Naive thymus-derived CD4-positive, alpha-beta T cell (primary cell): ENCODE measurements at regions not wholly inside any gene's neighbourhood (a gene's known extent, or its start where the extent isn't known, plus 50 kb on each side); places are given as distances from the start of the nearest gene placed in this dataset.

ENCODE experiments used
- ATAC-seq: fragments of 150-1000 bp; cut with Tn5 transposase; 2 replicates; pipeline ENCODE4 v1.10.0; 2021; ENCODE audit warnings: mild to moderate bottlenecking, moderate library complexity
- CTCF ChIA-PET: fragments of 350-600 bp; sonication (Branson Sonifier 250); formaldehyde crosslinking; loops from one replicate; lab custom pipeline; 2021; ENCODE audit warnings: antibody characterized with exemption; lab: Charles Lee
- POLR2A ChIA-PET: fragments of 350-600 bp; sonication (Branson Sonifier 250); formaldehyde crosslinking; loops from one replicate; lab custom pipeline; 2021; ENCODE audit warnings: antibody characterized with exemption, inconsistent platforms; lab: Charles Lee
- DNase-seq, 9 donors: peaks; one replicate each; pipeline versions ENCODE4 v3.0.0 to v3.0.0-alpha.2; 2020 to 2022; ENCODE audit warnings: mixed read lengths in 1 of 9
- H3K27ac ChIP-seq: one replicate; pipeline ENCODE4 v1.7.0; 2013; ENCODE audit warnings: mild to moderate bottlenecking, low read depth, low read length, moderate library complexity
- H3K27me3 ChIP-seq, 2 donors: one replicate each; pipeline ENCODE4 v1.7.0; 2013; ENCODE audit warnings: low read length in 2 of 2, mild to moderate bottlenecking in 2 of 2, moderate library complexity in 2 of 2; ENCODE audit not compliant: control insufficient read depth in 2 of 2, insufficient read depth in 2 of 2
- H3K36me3 ChIP-seq, 3 experiments: 1 replicate in 2 of 3; 2 replicates in 1 of 3; pipeline ENCODE4 v1.7.0; 2013; ENCODE audit warnings: low read length in 3 of 3, mild to moderate bottlenecking in 3 of 3, moderate library complexity in 1 of 3; ENCODE audit not compliant: insufficient read depth in 3 of 3, control insufficient read depth in 2 of 3
- H3K4me1 ChIP-seq, 2 donors: one replicate each; pipeline ENCODE4 v1.7.0; 2013; ENCODE audit warnings: low read length in 2 of 2, mild to moderate bottlenecking in 2 of 2, moderate library complexity in 1 of 2; ENCODE audit not compliant: control insufficient read depth in 2 of 2, insufficient read depth in 2 of 2
- H3K4me3 ChIP-seq: 2 replicates; pipeline ENCODE4 v1.7.0; 2013; ENCODE audit warnings: mild to moderate bottlenecking, low read length
- H3K9me3 ChIP-seq, 3 experiments: 1 replicate in 2 of 3; 2 replicates in 1 of 3; pipeline ENCODE4 v1.7.0; 2013; ENCODE audit warnings: low read length in 3 of 3; ENCODE audit not compliant: control insufficient read depth in 2 of 3
- H3K27ac Mint-ChIP-seq, 9 donors: one replicate each; pipeline ENCODE4 v1.8.0; 2020 to 2022; ENCODE audit warnings: mixed read lengths in 9 of 9, mild to moderate bottlenecking in 8 of 9, moderate library complexity in 5 of 9, inconsistent platforms in 2 of 9
- H3K27me3 Mint-ChIP-seq, 5 donors: one replicate each; pipeline ENCODE4 v1.8.0; 2021 to 2022; ENCODE audit warnings: mixed read lengths in 5 of 5, mild to moderate bottlenecking in 1 of 5
- H3K36me3 Mint-ChIP-seq, 5 donors: one replicate each; pipeline ENCODE4 v1.8.0; 2020 to 2022; ENCODE audit warnings: mixed read lengths in 5 of 5, mild to moderate bottlenecking in 3 of 5, inconsistent platforms in 1 of 5
- H3K4me1 Mint-ChIP-seq, 7 donors: one replicate each; pipeline ENCODE4 v1.8.0; 2020 to 2022; ENCODE audit warnings: mixed read lengths in 7 of 7, mild to moderate bottlenecking in 3 of 7, inconsistent platforms in 1 of 7
- H3K4me3 Mint-ChIP-seq, 10 donors: one replicate each; pipeline ENCODE4 v1.8.0; 2020 to 2022; ENCODE audit warnings: mild to moderate bottlenecking in 10 of 10, mixed read lengths in 10 of 10, moderate library complexity in 6 of 10, inconsistent platforms in 2 of 10
- H3K9me3 Mint-ChIP-seq, 11 donors: one replicate each; pipeline ENCODE4 v1.8.0; 2020 to 2022; ENCODE audit warnings: mixed read lengths in 11 of 11, mild to moderate bottlenecking in 4 of 11, inconsistent platforms in 1 of 11, moderate library complexity in 1 of 11
- intact Hi-C, 2 donors: fragments of 100-400 bp; cut with micrococcal nuclease; formaldehyde crosslinking; loops; one replicate each; pipeline ENCODE4 v1.15.1; 2023

DNA sequence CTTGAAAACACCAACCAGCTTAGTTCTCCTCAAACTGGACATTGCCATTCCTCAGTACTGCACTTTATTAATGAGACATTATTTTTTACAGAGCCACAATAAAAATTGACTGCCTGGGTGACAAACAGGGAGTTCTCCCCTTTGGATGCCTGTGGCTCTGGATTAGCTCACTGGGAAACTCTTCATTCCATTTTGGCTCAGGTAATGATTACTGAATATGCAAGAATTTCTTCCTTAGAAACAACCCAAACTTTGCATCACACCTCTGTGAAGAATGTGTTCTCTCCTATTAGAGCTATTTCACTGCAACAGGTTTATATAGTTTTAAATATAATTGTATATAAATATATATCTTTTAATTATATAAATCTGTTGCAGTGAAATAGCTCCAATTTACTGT is 2065.8 kb downstream of the ARAP2 start:
- Mint-ChIP-seq H3K9me3 (peaks cover 0 to 45% (median 10%) of the 10 kb centered on the region in 11 donors), H3K4me1 (no peaks in the 10 kb centered on the region), H3K27me3 (no peaks in the 10 kb centered on the region), H3K36me3 (no peaks in the 10 kb centered on the region), H3K4me3 (no peak overlapping the region), H3K27ac (no peak overlapping the region)
- no peak overlapping the region for H3K27ac ChIP-seq
- no peaks in the 10 kb centered on the region for H3K9me3 ChIP-seq
- ChIA-PET CTCF (no interaction called here), POLR2A (no interaction called here)
- ATAC-seq, result no peak
- no peaks in the 10 kb centered on the region for H3K4me1 ChIP-seq
- intact Hi-C loops, result no loop called here
- H3K36me3 ChIP-seq, result no peaks in the 10 kb centered on the region
- no peak for DNase-seq
- no peaks in the 10 kb centered on the region for H3K27me3 ChIP-seq
- H3K4me3 ChIP-seq, result no peak overlapping the region

DNA sequence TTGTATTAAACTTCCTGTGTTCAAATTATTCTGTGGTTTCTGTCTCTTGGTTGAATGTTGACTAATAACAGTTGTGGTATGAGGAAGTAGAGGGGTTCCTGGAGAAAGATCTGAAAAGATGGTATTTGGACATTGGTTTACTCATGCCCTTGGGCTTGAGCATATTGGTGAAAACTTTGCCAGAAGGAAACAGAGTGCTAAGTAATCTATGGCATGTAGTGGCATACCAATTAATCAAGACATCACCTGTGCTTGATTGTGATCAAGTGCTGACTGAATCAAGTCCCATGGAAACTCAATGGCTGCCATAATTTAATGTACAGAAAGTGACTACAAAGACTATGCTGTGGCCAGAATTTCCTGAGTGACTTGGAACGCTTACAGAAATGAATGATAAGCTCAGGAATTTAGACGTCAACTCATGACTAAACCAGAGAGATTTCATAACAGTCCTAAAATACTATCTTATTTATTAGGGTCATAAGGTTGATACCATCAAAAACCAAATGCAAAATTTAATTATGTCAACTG is 2062.9 kb downstream of the ARAP2 start:
- intact Hi-C loops, result no loop called here
- Mint-ChIP-seq H3K27ac (no peak overlapping the region), H3K27me3 (no peaks in the 10 kb centered on the region), H3K4me3 (no peak overlapping the region), H3K9me3 (peaks cover 0 to 29% (median 4%) of the 10 kb centered on the region in 11 donors), H3K36me3 (no peaks in the 10 kb centered on the region), H3K4me1 (no peaks in the 10 kb centered on the region)
- H3K9me3 ChIP-seq, result no peaks in the 10 kb centered on the region
- H3K27ac ChIP-seq, result no peak overlapping the region
- POLR2A ChIA-PET, result no interaction called here
- no peaks in the 10 kb centered on the region for H3K36me3 ChIP-seq
- H3K27me3 ChIP-seq, result no peaks in the 10 kb centered on the region
- DNase-seq, result no peak
- CTCF ChIA-PET, result no interaction called here
- no peaks in the 10 kb centered on the region for H3K4me1 ChIP-seq
- no peak overlapping the region for H3K4me3 ChIP-seq
- ATAC-seq, result no peak

DNA sequence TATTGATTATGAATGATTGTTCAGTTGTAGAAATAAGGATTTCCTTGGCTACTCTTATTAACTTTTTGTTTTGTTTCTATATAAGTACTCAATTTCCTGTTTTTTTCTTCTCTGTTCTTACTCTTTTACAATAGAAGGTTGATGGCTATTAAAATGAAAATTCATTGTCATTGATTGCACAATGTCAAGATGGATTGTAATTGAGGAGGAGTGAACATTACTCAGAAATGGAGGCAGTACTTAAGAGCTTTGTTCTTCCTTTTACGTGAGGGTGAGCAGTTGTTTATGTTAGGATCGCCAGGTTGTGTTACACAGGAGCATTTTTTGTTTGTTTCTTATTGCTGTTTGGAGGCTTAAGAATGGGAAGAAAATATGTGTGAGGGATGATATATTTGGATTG is 2062.4 kb downstream of the ARAP2 start:
- Mint-ChIP-seq H3K36me3 (no peaks in the 10 kb centered on the region), H3K27ac (no peak overlapping the region), H3K4me1 (no peaks in the 10 kb centered on the region), H3K4me3 (no peak overlapping the region), H3K27me3 (no peaks in the 10 kb centered on the region), H3K9me3 (peaks cover 0 to 29% (median 4%) of the 10 kb centered on the region in 11 donors)
- ATAC-seq, result no peak
- intact Hi-C loops, result no loop called here
- no peak overlapping the region for H3K4me3 ChIP-seq
- H3K27ac ChIP-seq, result no peak overlapping the region
- no peak for DNase-seq
- no peaks in the 10 kb centered on the region for H3K36me3 ChIP-seq
- CTCF ChIA-PET, result no interaction called here
- no peaks in the 10 kb centered on the region for H3K27me3 ChIP-seq
- POLR2A ChIA-PET, result no interaction called here
- no peaks in the 10 kb centered on the region for H3K4me1 ChIP-seq
- H3K9me3 ChIP-seq, result no peaks in the 10 kb centered on the region

DNA sequence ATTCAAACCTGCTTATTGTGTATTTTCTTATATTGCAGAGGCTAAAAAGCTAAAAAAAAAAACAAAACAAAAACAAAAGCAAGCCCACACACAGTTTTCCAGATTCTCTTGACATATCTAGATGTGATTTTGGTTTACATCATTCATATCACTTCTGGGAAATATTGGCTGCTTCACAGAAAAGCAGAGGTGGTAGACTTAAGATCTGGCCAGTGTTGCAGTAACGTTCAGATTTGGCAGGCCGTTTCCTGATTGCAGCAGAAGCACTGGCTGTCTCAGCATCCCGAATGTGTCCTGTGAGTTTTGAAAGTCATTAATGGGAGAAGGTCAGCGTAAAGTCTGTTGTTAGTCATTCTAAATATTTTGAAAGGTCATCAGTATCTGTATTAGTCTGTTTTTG is 2062.0 kb downstream of the ARAP2 start:
- Histone ChIP-seq H3K36me3 (no peaks in the 10 kb centered on the region), H3K4me1 (no peaks in the 10 kb centered on the region), H3K9me3 (no peaks in the 10 kb centered on the region), H3K27ac (no peak overlapping the region), H3K4me3 (no peak overlapping the region), H3K27me3 (no peaks in the 10 kb centered on the region)
- Mint-ChIP-seq H3K27ac (no peak overlapping the region), H3K27me3 (no peaks in the 10 kb centered on the region), H3K9me3 (peaks cover 0 to 26% (median 4%) of the 10 kb centered on the region in 11 donors), H3K4me3 (no peak overlapping the region), H3K4me1 (no peaks in the 10 kb centered on the region), H3K36me3 (no peaks in the 10 kb centered on the region)
- DNase-seq, result no peak
- CTCF ChIA-PET, result no interaction called here
- intact Hi-C loops, result no loop called here
- no peak for ATAC-seq
- POLR2A ChIA-PET, result no interaction called here

DNA sequence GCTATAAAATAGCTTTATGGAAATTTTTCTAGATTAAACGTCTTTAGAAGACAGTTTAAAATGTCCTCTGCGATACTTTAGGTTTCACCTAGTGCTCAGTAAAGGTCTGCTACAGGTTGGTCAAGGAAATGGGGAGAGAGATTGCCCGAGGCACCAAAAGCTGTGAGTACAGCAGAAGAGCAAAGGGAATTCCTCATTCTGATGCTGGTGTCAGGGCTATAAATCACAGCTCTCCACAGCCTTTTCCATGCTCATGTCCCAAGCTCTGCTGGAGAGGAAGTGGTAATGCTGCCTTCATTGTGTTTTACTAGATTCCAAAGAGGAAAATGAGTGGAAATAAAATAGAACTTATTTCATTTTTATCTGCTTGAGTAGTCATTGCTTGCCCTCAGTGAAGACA is 2060.4 kb downstream of the ARAP2 start:
- Mint-ChIP-seq H3K4me1 (no peaks in the 10 kb centered on the region), H3K36me3 (no peaks in the 10 kb centered on the region), H3K9me3 (peaks cover 0 to 28% (median 4%) of the 10 kb centered on the region in 11 donors), H3K27ac (no peak overlapping the region), H3K27me3 (no peaks in the 10 kb centered on the region), H3K4me3 (no peak overlapping the region)
- ChIA-PET POLR2A (no interaction called here), CTCF (no interaction called here)
- Histone ChIP-seq H3K27me3 (no peaks in the 10 kb centered on the region), H3K27ac (no peak overlapping the region), H3K4me3 (no peak overlapping the region), H3K36me3 (no peaks in the 10 kb centered on the region), H3K4me1 (no peaks in the 10 kb centered on the region), H3K9me3 (no peaks in the 10 kb centered on the region)
- intact Hi-C loops, result no loop called here
- DNase-seq (no peak), ATAC-seq (no peak)

DNA sequence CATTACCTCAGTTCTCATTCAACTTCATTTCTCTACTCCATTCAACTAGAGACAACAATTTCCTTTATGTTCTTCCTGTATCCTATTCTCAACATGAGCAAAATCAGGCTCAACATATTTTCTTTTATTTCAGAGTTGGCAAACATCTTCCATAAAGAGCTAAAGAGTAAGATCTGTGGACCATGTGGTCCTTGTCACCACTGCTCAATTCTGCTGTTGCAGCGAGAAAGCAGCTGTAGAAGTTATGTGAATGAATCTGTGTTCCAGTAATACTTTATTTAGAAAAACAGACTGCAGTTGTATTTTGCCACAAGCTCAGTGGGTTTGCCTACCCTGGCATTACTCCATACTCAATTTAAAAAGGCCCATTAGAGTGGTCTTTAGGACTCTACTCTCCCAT is 2057.3 kb downstream of the ARAP2 start:
- H3K27ac ChIP-seq, result no peak overlapping the region
- H3K27me3 ChIP-seq, result no peaks in the 10 kb centered on the region
- H3K36me3 ChIP-seq, result no peaks in the 10 kb centered on the region
- intact Hi-C loops, result no loop called here
- Mint-ChIP-seq H3K4me1 (no peaks in the 10 kb centered on the region), H3K36me3 (no peaks in the 10 kb centered on the region), H3K27me3 (no peaks in the 10 kb centered on the region), H3K9me3 (peaks cover 2 to 15% (median 4%) of the 10 kb centered on the region in 11 donors), H3K27ac (no peak overlapping the region), H3K4me3 (no peak overlapping the region)
- H3K9me3 ChIP-seq, result no peaks in the 10 kb centered on the region
- DNase-seq, result no peak
- H3K4me1 ChIP-seq, result no peaks in the 10 kb centered on the region
- ChIA-PET CTCF (no interaction called here), POLR2A (no interaction called here)
- H3K4me3 ChIP-seq, result no peak overlapping the region
- ATAC-seq, result no peak

DNA sequence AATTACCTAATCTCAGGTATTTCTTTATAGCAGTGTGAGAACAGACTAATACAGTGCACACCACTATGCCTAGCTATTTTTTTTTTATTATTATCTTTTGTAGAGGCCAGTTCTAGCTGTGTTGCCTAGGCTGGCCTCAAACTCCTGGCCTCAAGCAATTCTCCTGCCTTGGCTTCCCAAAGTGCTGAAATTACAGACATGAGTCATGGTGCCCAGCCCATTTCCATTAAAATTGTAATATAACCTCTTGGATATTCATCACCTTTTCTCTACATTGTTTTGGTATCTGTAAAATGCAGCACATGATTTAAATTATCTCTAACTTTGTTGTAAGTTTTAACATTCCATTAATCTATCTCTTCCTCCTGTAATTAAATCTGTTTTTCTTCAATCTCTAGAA is 2052.9 kb downstream of the ARAP2 start:
- Mint-ChIP-seq H3K27ac (no peak overlapping the region), H3K4me3 (no peak overlapping the region), H3K4me1 (no peaks in the 10 kb centered on the region), H3K27me3 (no peaks in the 10 kb centered on the region), H3K9me3 (peaks cover 0 to 7% (median 2%) of the 10 kb centered on the region in 11 donors), H3K36me3 (no peaks in the 10 kb centered on the region)
- Histone ChIP-seq H3K27ac (no peak overlapping the region), H3K4me3 (no peak overlapping the region), H3K9me3 (no peaks in the 10 kb centered on the region), H3K27me3 (no peaks in the 10 kb centered on the region), H3K36me3 (no peaks in the 10 kb centered on the region), H3K4me1 (no peaks in the 10 kb centered on the region)
- ATAC-seq (no peak), DNase-seq (no peak)
- intact Hi-C loops, result loop anchor here in 1 of 2 donors (10.0 kb wide), 1 partner anchor 63 kb away; no protein-coding TSS in a partner anchor
- CTCF ChIA-PET, result no interaction called here
- POLR2A ChIA-PET, result no interaction called here
